ENCODE measurements at regions not wholly inside any gene's neighbourhood (a gene's known extent, or its start where the extent isn't known, plus 50 kb on each side); places are given as distances from the start of the nearest gene placed in this dataset.
A peak's percentile ranks its signal among the peaks of the same experiment; 100 is the strongest.

- no peaks in the 10 kb centered on the region for H3K9me3 ChIP-seq
- H3K27me3 ChIP-seq, result no peaks in the 10 kb centered on the region
- no peak for TF ChIP-seq POLR2A (IDR thresholded peaks at IDR 0.05)
- no peak for TF ChIP-seq POLR2AphosphoS5 (IDR thresholded peaks at IDR 0.05)
- TF ChIP-seq CTCF (IDR thresholded peaks at IDR 0.05), result no peak
- no peak for TF ChIP-seq EP300 (IDR thresholded peaks at IDR 0.05)
- ATAC-seq (ENCODE audit: low FRiP score in 2 of 2), result peak in 1 of 2 donors; percentile 31
- peak overlapping the region in 2 of 4 donors; percentile 48 to 64 for H3K27ac ChIP-seq
- H3K36me3 ChIP-seq, result no peaks in the 10 kb centered on the region
- no peak for DNase-seq
- peaks cover 0 to 8% (median 3%) of the 10 kb centered on the region in 4 donors for H3K4me1 ChIP-seq
- H3K4me3 ChIP-seq, result no peak overlapping the region
- 63 to 65% methylated on average over 2 of the region's 2 CpGs for WGBS, 2 donors
These were observed 279.3 kb upstream of the THBS1 start for GRCh38 chr15:39301589-39301999.

- Histone ChIP-seq H3K4me1 (peaks cover 0 to 7% (median 3%) of the 10 kb centered on the region in 4 donors), H3K27me3 (no peaks in the 10 kb centered on the region), H3K4me3 (no peak overlapping the region), H3K9me3 (no peaks in the 10 kb centered on the region), H3K36me3 (no peaks in the 10 kb centered on the region), H3K27ac (no peak overlapping the region)
- no peak for TF ChIP-seq POLR2A (IDR thresholded peaks at IDR 0.05)
- TF ChIP-seq EP300 (IDR thresholded peaks at IDR 0.05), result no peak
- no peak for TF ChIP-seq POLR2AphosphoS5 (IDR thresholded peaks at IDR 0.05)
- no peak for TF ChIP-seq CTCF (IDR thresholded peaks at IDR 0.05)
- DNase-seq, result no peak
- 81 to 93% methylated on average over 2 of the region's 2 CpGs for WGBS, 2 donors
- no peak for ATAC-seq (ENCODE audit: low FRiP score in 2 of 2)
These were observed 277.9 kb upstream of the THBS1 start for GRCh38 chr15:39302936-39303335.

GRCh38 chr15:39304201-39304841, 276.6 kb upstream of the THBS1 start:
- no peak overlapping the region for H3K27ac ChIP-seq
- no peak overlapping the region for H3K4me3 ChIP-seq
- TF ChIP-seq POLR2A (IDR thresholded peaks at IDR 0.05) (no peak), POLR2AphosphoS5 (IDR thresholded peaks at IDR 0.05) (no peak), EP300 (IDR thresholded peaks at IDR 0.05) (no peak), CTCF (IDR thresholded peaks at IDR 0.05) (no peak)
- DNase-seq (no peak), ATAC-seq (ENCODE audit: low FRiP score in 2 of 2) (no peak)
- WGBS, 2 donors, result 62 to 63% methylated on average over 7 of the region's 7 CpGs
- peaks cover 0 to 3% (median 0%) of the 10 kb centered on the region in 4 donors for H3K4me1 ChIP-seq
- no peaks in the 10 kb centered on the region for H3K9me3 ChIP-seq
- no peaks in the 10 kb centered on the region for H3K27me3 ChIP-seq
- no peaks in the 10 kb centered on the region for H3K36me3 ChIP-seq

GRCh38 chr15:39304931-39305728, 275.7 kb upstream of the THBS1 start:
- ATAC-seq (ENCODE audit: low FRiP score in 2 of 2), result no peak
- H3K27ac ChIP-seq, result no peak overlapping the region

GRCh38 chr15:39310633-39311032, 270.2 kb upstream of the THBS1 start:
- no peak for ATAC-seq (ENCODE audit: low FRiP score in 2 of 2)
- Histone ChIP-seq H3K4me3 (no peak overlapping the region), H3K27ac (no peak overlapping the region), H3K27me3 (no peaks in the 10 kb centered on the region), H3K9me3 (no peaks in the 10 kb centered on the region), H3K4me1 (no peaks in the 10 kb centered on the region), H3K36me3 (no peaks in the 10 kb centered on the region)
- DNase-seq, result no peak
- WGBS, 2 donors, result 77 to 85% methylated on average over 3 of the region's 3 CpGs
- no peak for TF ChIP-seq POLR2A (IDR thresholded peaks at IDR 0.05)
- TF ChIP-seq EP300 (IDR thresholded peaks at IDR 0.05), result no peak
- no peak for TF ChIP-seq POLR2AphosphoS5 (IDR thresholded peaks at IDR 0.05)
- TF ChIP-seq CTCF (IDR thresholded peaks at IDR 0.05), result no peak

More at GRCh38 chr15:39304931-39305728, 275.7 kb upstream of the THBS1 start:
- no peak for TF ChIP-seq POLR2AphosphoS5 (IDR thresholded peaks at IDR 0.05)
- TF ChIP-seq EP300 (IDR thresholded peaks at IDR 0.05), result no peak
- Histone ChIP-seq H3K4me1 (peaks cover 0 to 3% (median 0%) of the 10 kb centered on the region in 4 donors), H3K36me3 (no peaks in the 10 kb centered on the region), H3K27me3 (no peaks in the 10 kb centered on the region), H3K9me3 (no peaks in the 10 kb centered on the region), H3K4me3 (no peak overlapping the region)
- DNase-seq, result no peak
- WGBS, 2 donors, result 91 to 94% methylated on average over 4 of the region's 4 CpGs
